Retinal pigment epithelial cell (primary cell): ENCODE measurements at regions not wholly inside any gene's neighbourhood (a gene's known extent, or its start where the extent isn't known, plus 50 kb on each side); places are given as distances from the start of the nearest gene placed in this dataset.

Source experiments
- DNase-seq: peaks from one replicate; pipeline ENCODE4 v3.0.0-alpha.2; 2010; ENCODE audit warnings: low read depth
- H3K4me3 ChIP-seq: 2 replicates; pipeline ENCODE4 v1.5.1; 2011; ENCODE audit warnings: mild to moderate bottlenecking, low read length, control low read depth, moderate library complexity
- CTCF ChIP-seq: conservative IDR thresholded peaks from 2 replicates; pipeline ENCODE4 v1.5.1; 2011; ENCODE audit warnings: low read depth, low read length, control low read depth, inconsistent platforms

- DNase-seq, result no peak
- H3K4me3 ChIP-seq, result no peak overlapping the region
- no peak for TF ChIP-seq CTCF
Observed at GRCh38 chr16:73537921-73538320, 490.0 kb upstream of the ZFHX3 start.

GRCh38 chr16:73536931-73537330 is 489.0 kb upstream of the ZFHX3 start:
- H3K4me3 ChIP-seq, result no peak overlapping the region
- no peak for DNase-seq
- TF ChIP-seq CTCF, result no peak

GRCh38 chr16:73531021-73531420 is 483.1 kb upstream of the ZFHX3 start:
- H3K4me3 ChIP-seq, result no peak overlapping the region
- no peak for DNase-seq
- no peak for TF ChIP-seq CTCF

- no peak for TF ChIP-seq CTCF
- no peak for DNase-seq
- no peak overlapping the region for H3K4me3 ChIP-seq
Observed at GRCh38 chr16:73530529-73530928, 482.6 kb upstream of the ZFHX3 start.

GRCh38 chr16:73529303-73530012 is 481.5 kb upstream of the ZFHX3 start:
- no peak overlapping the region for H3K4me3 ChIP-seq
- TF ChIP-seq CTCF, result no peak
- DNase-seq, result no peak

GRCh38 chr16:73527187-73527586 is 479.3 kb upstream of the ZFHX3 start:
- no peak for DNase-seq
- no peak for TF ChIP-seq CTCF
- H3K4me3 ChIP-seq, result no peak overlapping the region

- TF ChIP-seq CTCF, result no peak
Observed at GRCh38 chr16:73526011-73526804, 478.3 kb upstream of the ZFHX3 start.

More at GRCh38 chr16:73526011-73526804, 478.3 kb upstream of the ZFHX3 start:
- H3K4me3 ChIP-seq, result no peak overlapping the region
- no peak for DNase-seq
